CD14-positive monocyte (primary cell): ENCODE measurements at regions not wholly inside any gene's neighbourhood (a gene's known extent, or its start where the extent isn't known, plus 50 kb on each side); places are given as distances from the start of the nearest gene placed in this dataset.

ENCODE experiments used
- DNase-seq, 3 donors: peaks; one replicate each; pipeline ENCODE4 v3.0.0-alpha.2; 2011 to 2022
- H2AFZ ChIP-seq: 2 replicates; pipeline ENCODE4 v1.6.0; 2012; ENCODE audit warnings: mild to moderate bottlenecking, low read depth, low read length, inconsistent platforms; ENCODE audit not compliant: insufficient read depth, poor library complexity, severe bottlenecking
- H3K27ac ChIP-seq, 2 donors: 1 replicate in 1 of 2; 2 replicates in 1 of 2; pipeline ENCODE4 v1.5.1; 2012 to 2013; ENCODE audit warnings: low read length in 2 of 2, control low read depth in 1 of 2, inconsistent platforms in 1 of 2, low read depth in 1 of 2, mild to moderate bottlenecking in 1 of 2
- H3K27me3 ChIP-seq, 2 donors: one replicate each; pipeline versions ENCODE4 v1.6.0 to v1.6.1; 2011 to 2013; ENCODE audit warnings: low read length in 2 of 2; ENCODE audit not compliant: control insufficient read depth in 2 of 2, insufficient read depth in 2 of 2
- H3K36me3 ChIP-seq, 2 donors: replicated peaks in 1 of 2; 1 replicate in 1 of 2; 2 replicates in 1 of 2; pipeline versions ENCODE4 v1.5.1 to v1.6.1; 2012 to 2013; ENCODE audit warnings: low read length in 2 of 2, control low read depth in 1 of 2, inconsistent platforms in 1 of 2, mild to moderate bottlenecking in 1 of 2; ENCODE audit not compliant: insufficient read depth in 2 of 2, control insufficient read depth in 1 of 2
- H3K4me1 ChIP-seq, 2 donors: 1 replicate in 1 of 2; 2 replicates in 1 of 2; pipeline versions ENCODE4 v1.5.1 to v1.6.1; 2012 to 2013; ENCODE audit warnings: low read length in 2 of 2, control low read depth in 1 of 2, inconsistent platforms in 1 of 2, mild to moderate bottlenecking in 1 of 2, moderate library complexity in 1 of 2; ENCODE audit not compliant: insufficient read depth in 2 of 2, control insufficient read depth in 1 of 2
- H3K4me2 ChIP-seq: replicated peaks from 2 replicates; pipeline ENCODE3; 2012; ENCODE audit warnings: low read length, moderate library complexity, mild to moderate bottlenecking; ENCODE audit not compliant: poor library complexity, severe bottlenecking; ENCODE audit errors: extremely low read depth
- H3K4me3 ChIP-seq, 3 experiments: fragments of 200-600 bp in 1 of 3; sonication (generic) in 1 of 3; replicated peaks in 1 of 3; 1 replicate in 2 of 3; 2 replicates in 1 of 3; pipeline ENCODE4 v1.5.1; 2011 to 2013; ENCODE audit warnings: low read length in 3 of 3, mild to moderate bottlenecking in 3 of 3, control low read depth in 2 of 3, low read depth in 2 of 3, inconsistent platforms in 1 of 3, moderate library complexity in 1 of 3
- H3K79me2 ChIP-seq: 2 replicates; pipeline ENCODE4 v1.6.0; 2012; ENCODE audit warnings: mild to moderate bottlenecking, control low read depth, inconsistent platforms, low read length, moderate library complexity; ENCODE audit not compliant: insufficient read depth
- H3K9ac ChIP-seq: 2 replicates; pipeline ENCODE4 v1.6.0; 2017; ENCODE audit warnings: low read length, mild to moderate bottlenecking; ENCODE audit not compliant: insufficient read depth, poor library complexity, severe bottlenecking
- H3K9me3 ChIP-seq, 2 donors: replicated peaks in 1 of 2; 1 replicate in 1 of 2; 2 replicates in 1 of 2; pipeline versions ENCODE4 v1.5.1 to v1.6.1; 2012 to 2013; ENCODE audit warnings: low read length in 2 of 2, control low read depth in 1 of 2; ENCODE audit not compliant: control insufficient read depth in 1 of 2, insufficient read depth in 1 of 2
- H4K20me1 ChIP-seq: 2 replicates; pipeline ENCODE4 v1.6.0; 2012; ENCODE audit warnings: mild to moderate bottlenecking, low read length, control low read depth, moderate library complexity; ENCODE audit not compliant: insufficient read depth
- H3K27ac Mint-ChIP-seq, 7 donors: one replicate each; pipeline ENCODE4 v1.8.0; 2020; ENCODE audit warnings: mild to moderate bottlenecking in 7 of 7, mixed read lengths in 7 of 7, moderate library complexity in 6 of 7, inconsistent platforms in 2 of 7
- H3K27me3 Mint-ChIP-seq, 3 donors: one replicate each; pipeline ENCODE4 v1.8.0; 2021 to 2022; ENCODE audit warnings: low read depth in 3 of 3, mild to moderate bottlenecking in 3 of 3, mixed read lengths in 3 of 3, moderate library complexity in 3 of 3, inconsistent platforms in 1 of 3
- H3K36me3 Mint-ChIP-seq, 2 donors: one replicate each; pipeline ENCODE4 v1.8.0; 2020; ENCODE audit warnings: mixed read lengths in 2 of 2, inconsistent platforms in 1 of 2, mild to moderate bottlenecking in 1 of 2
- H3K4me1 Mint-ChIP-seq: one replicate; pipeline ENCODE4 v1.8.0; 2020; ENCODE audit warnings: mild to moderate bottlenecking, mixed read lengths
- H3K4me3 Mint-ChIP-seq, 2 donors: one replicate each; pipeline ENCODE4 v1.8.0; 2020; ENCODE audit warnings: mild to moderate bottlenecking in 2 of 2, mixed read lengths in 2 of 2, moderate library complexity in 1 of 2
- H3K9me3 Mint-ChIP-seq, 7 donors: one replicate each; pipeline ENCODE4 v1.8.0; 2020 to 2022; ENCODE audit warnings: mixed read lengths in 7 of 7, mild to moderate bottlenecking in 6 of 7, moderate library complexity in 6 of 7, inconsistent platforms in 2 of 7
- CTCF ChIP-seq: fragments of 200-600 bp; IDR thresholded peaks from one replicate; pipeline ENCODE4 v1.8.0; 2022; ENCODE audit warnings: antibody characterized with exemption, mild to moderate bottlenecking
- WGBS: methylation state at CpG from one replicate; pipeline ENCODE4 v1.1.5; 2013; ENCODE audit warnings: missing lambda C conversion rate; ENCODE audit not compliant: insufficient coverage; 5-methylcytosine and 5-hydroxymethylcytosine counted together
- intact Hi-C, 2 donors: fragments of 100-400 bp; cut with micrococcal nuclease; formaldehyde crosslinking; loops; one replicate each; pipeline versions ENCODE4 v1.15.0 to v1.15.1; 2023

- Histone ChIP-seq H3K9ac (no peak overlapping the region), H3K4me3 (no peak overlapping the region), H2AFZ (no peak overlapping the region), H3K9me3 (peaks cover 4 to 5% of the 10 kb centered on the region in 2 donors), H3K27ac (no peak overlapping the region), H3K79me2 (no peaks in the 10 kb centered on the region), H3K4me2 (no peak overlapping the region), H3K27me3 (peaks cover 0 to 18% of the 10 kb centered on the region in 2 donors), H3K36me3 (no peaks in the 10 kb centered on the region), H4K20me1 (no peaks in the 10 kb centered on the region), H3K4me1 (no peaks in the 10 kb centered on the region)
- no peaks in the 10 kb centered on the region for H3K36me3 Mint-ChIP-seq
- peak overlapping the region in 1 of 7 donors; percentile 22 for H3K27ac Mint-ChIP-seq
- no peaks in the 10 kb centered on the region for H3K4me1 Mint-ChIP-seq
- no peak for DNase-seq
- intact Hi-C loops: no loop called here
- no peak for TF ChIP-seq CTCF
- no peak overlapping the region for H3K4me3 Mint-ChIP-seq
- H3K9me3 Mint-ChIP-seq: peaks cover under 1 to 8% (median 3%) of the 10 kb centered on the region in 7 donors
- H3K27me3 Mint-ChIP-seq: peaks cover 9 to 15% (median 10%) of the 10 kb centered on the region in 3 donors
- 5% methylated on average over 9 of the region's 11 CpGs for WGBS
Observed at GRCh38 chr12:130086248-130086647, 76.0 kb upstream of the FZD10 start.

GRCh38 chr12:130086797-130087196 lies 75.5 kb upstream of the FZD10 start:
- 5% methylated on average over 3 of the region's 8 CpGs for WGBS

More at GRCh38 chr12:130086797-130087196, 75.5 kb upstream of the FZD10 start:
- no peak for TF ChIP-seq CTCF
- Histone ChIP-seq H3K27me3 (peaks cover 0 to 18% of the 10 kb centered on the region in 2 donors), H3K79me2 (no peaks in the 10 kb centered on the region), H4K20me1 (no peaks in the 10 kb centered on the region), H3K4me1 (no peaks in the 10 kb centered on the region), H3K36me3 (no peaks in the 10 kb centered on the region), H3K27ac (no peak overlapping the region), H3K9me3 (peaks cover 7 to 8% of the 10 kb centered on the region in 2 donors), H3K9ac (no peak overlapping the region), H3K4me3 (no peak overlapping the region), H2AFZ (no peak overlapping the region), H3K4me2 (no peak overlapping the region)
- Mint-ChIP-seq H3K9me3 (peaks cover 2 to 11% (median 5%) of the 10 kb centered on the region in 7 donors), H3K27me3 (peaks cover 9 to 15% (median 10%) of the 10 kb centered on the region in 3 donors), H3K4me1 (no peaks in the 10 kb centered on the region), H3K36me3 (no peaks in the 10 kb centered on the region), H3K4me3 (no peak overlapping the region), H3K27ac (no peak overlapping the region)
- no peak for DNase-seq
- intact Hi-C loops: no loop called here
